ENCODE measurements at regions not wholly inside any gene's neighbourhood (a gene's known extent, or its start where the extent isn't known, plus 50 kb on each side); places are given as distances from the start of the nearest gene placed in this dataset.
A peak's percentile ranks its signal among the peaks of the same experiment; 100 is the strongest.
"Not testable (repeated sequence)": the region's sequence is repeated elsewhere in the genome, so short reads cannot be mapped to it uniquely, and the experiment has no call there.

DNA sequence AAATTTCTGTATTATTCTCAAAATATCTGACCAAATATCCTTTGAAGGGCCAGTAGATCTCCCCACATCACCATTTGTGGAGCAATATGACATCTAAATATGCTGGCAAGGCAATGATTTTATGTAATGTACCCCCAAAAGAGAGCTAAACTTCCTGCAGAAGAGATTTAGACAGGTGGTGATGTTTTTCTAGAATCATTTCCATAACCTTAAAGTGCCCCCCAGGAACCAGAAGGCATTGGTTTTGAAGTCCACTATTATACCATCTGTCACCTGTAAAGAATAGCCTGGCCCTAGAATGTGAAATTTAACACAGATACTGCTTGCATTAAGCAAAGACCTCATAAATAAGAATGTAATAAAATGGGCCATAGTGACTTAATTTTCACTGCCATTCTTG, 77.9 kb upstream of the ABLIM1 start:
- no peak for DNase-seq

DNA sequence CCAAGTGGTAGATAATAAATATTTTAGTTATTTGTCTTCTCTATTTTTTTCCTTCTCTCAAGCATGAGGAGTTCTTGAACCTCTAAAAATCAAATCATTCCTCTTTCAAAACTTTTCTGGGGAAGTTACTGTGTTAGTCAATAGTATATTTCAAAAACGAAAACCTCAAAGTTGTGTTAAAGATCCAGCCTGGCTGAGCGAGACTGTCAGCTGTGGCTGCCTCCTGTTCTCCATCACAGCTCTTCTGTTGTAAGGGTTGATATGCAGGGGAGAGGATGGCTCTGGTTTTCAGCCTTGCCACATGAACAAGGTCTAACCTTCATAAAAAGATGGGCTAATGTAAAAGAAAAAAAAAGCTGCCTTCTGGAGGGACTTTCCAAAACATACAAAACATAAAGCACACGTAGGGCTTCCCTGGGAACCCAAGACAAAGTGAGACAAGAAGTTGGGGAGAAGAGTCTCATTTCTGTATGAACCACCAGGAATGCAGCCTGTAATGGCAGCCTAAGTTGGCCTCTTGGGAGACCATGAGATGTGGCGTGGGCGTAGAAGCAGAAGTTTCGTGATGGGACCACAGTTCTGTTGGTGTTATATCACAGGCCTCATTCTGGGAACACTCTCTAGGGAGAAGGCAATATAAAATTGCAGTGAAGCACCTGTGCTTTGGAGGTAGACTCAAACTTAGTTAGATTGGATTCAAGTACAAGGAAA, 77.9 kb upstream of the FHIP2A start:
- no peak for DNase-seq

DNA sequence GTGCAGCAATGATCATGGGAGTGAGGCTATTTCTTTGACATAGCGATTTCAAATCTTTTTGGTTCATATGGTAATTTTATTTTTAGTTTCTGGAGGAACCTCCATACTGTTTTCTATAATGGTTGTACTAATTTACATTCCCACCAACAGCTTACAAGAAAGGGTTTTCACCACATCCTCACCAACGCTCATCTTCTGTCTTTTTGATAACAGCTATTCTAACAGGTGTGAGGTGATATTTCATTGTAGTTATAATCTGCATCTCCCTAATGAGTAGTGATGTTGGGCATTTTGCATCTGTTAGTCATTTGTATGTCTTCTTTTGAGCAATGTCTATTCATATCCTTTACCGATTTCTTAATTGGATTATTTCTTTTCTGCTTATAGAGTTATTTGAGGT, 75.0 kb upstream of the FHIP2A start:
- no peak for DNase-seq

DNA sequence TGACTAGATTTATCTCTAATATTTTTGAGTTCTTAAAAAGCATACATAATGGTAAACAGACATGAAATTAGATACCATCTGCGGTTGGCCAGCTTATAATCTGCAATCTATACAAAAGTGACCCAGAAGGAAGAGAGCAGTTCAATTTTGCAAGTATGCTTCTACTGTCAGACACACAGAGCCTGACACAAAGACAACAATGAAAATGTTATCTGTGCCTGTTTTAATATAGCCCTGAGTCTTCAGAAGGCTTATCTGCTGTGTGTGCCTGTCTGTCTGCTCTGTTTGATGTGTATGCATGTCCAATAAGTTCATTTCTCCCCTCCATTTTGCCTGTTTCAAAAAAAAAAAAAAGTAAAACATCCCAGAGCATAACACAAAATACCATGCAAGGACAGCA, 73.3 kb upstream of the FHIP2A start:
- no peak for DNase-seq

DNA sequence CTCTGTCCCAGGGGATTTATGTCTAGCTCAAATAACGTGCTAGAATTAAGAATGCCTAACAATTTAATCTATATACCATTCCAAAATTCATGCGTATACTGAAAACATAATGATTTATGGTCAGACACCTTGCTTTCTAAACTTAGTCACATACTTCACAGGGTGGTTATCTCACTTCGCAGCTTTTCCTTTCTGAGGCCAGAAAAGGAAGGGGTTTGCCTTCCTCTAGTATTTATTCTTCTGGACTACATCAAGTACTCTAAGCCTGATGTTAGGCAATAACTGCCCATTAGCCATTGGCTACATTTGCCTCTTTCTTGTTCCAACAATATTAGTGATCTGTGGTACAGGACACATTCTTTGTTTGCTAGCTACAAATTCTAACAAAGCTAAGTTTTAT, 72.6 kb upstream of the FHIP2A start:
- DNase-seq = no peak

DNA sequence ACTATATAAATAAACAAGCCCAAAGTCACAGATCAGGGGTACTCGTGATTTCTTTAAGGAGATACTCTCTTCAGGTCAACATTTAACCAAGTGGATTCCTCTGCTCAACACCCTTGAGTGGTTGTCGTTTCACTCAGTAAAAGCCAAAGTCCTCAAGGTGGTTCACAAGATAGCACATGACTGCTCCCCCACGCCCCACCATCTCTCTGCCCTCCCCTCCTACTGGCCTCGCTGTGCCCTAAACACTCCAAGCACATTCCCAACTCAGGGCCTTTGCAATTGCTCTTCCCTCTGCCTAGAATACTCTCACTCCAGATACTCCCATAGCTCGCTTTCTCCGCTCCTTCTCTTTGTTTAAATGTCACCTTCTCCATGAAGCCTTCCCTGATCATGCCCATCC, 72.1 kb upstream of the FHIP2A start:
- DNase-seq = no peak

DNA sequence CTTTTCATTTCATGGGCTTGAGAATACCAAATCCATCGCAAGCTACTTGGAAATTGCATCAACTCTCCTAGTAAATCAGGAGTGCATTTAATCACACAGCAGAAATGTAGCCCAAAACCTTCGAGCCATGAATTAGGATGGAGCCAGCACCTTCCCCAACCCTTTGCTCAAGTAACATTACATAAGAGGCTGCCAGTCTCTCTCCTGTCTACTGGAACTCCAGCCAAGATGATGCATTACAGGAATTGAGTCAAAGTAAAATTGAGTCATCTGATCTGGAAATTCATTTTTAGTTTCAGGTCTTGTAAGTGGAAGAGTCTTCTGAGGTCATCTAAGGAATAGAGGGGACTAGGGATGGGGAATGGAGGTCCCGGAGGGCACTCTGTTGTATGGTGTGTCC, 69.7 kb upstream of the FHIP2A start:
- DNase-seq = peak; percentile 61

DNA sequence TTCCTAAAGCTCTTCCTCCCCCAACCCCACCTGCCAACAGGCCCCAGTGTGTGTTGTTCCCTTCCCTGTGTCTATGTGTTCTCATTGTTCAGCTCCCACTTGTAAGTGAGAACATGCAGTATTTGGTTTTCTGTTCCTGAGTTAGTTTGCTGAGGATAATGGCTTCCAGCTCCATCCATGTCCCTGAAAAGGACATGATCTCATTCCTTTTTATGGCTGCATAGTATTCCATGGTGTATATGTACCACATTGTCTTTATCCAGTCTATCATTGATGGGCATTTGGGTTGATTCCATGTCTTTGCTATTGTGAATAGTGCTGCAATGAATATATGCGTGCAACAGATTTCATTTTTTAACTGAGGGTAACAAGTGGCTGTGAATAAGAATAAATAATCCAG, 69.0 kb upstream of the FHIP2A start:
- not testable (repeated sequence) for DNase-seq

DNA sequence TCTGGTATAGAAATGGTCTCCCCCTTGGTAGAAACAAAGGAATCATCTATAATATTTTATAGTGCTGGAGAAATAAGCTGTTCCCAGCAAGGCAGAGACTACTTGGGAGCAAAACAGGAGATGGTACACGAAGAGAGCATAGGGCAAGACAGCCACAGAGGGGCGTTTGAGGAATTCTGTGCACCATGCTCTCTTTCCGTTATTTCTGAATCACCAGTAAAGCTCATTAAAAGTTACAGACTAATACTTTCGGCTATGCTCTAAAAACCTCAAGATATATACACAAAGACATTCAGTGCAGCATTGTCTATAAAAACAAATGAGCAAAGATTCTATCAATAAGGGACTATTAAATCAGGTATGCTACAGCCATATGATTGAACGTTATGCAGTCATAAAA, 68.5 kb upstream of the FHIP2A start:
- peak; percentile 78 for DNase-seq

DNA sequence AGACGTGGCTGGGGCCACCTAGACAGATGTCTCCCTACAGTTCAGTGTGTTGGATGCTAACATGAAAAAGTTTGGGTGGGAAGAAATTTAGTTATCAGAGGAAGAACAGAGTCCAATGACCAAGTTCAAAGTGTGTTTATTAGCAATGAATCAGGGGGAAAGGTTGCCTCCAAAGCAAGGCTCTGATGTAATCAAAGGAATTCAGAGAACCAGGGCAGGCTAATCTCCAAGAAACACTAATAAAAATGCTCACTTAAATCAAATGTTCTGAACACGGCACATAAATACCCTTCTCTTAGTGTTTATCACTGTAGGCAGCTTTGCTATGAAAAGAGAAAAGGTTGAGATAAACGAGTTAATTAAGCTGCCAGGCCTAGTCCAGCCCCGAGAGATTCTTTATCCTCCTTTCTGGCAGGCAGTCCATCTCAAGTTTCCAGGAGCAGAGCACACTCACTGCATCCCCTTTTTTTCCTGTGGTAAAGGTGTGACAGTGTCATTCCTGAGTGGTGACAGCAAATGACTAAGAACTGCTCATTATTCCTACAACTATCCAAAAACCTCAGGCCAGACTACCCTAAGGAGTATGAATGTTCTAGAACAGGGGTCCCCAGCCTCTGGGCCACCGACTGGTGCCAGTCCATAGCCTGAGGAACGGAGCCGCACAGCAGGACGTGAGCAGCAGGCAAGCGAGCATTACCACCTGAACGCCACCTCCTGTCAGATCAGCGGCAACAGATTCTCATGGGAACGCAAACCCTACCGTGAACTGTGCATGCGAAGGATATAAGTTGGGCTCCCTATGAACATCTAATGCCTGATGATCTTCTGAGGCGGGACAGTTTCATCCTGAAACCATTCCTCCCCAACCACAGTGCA, 66.9 kb upstream of the FHIP2A start:
- DNase-seq = peak; percentile 61

DNA sequence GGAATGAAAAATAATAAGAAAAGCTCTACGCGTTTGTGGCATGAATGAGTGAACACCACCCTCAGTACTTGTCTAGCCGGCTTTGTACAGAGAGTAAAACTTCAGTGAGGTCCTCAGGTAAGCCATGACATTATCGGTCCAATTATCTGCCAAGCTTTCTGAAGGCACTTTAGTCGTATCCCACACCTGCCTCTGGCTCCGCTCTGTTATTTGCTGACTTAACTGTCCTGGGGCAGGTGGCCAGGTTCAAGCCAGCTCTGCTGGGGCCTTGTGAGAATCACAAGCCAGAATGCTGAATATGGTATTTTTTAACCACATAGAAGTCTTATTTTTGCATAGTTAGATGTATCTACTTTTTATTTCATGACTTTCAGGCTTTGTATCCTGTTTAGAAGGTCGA, 66.0 kb upstream of the FHIP2A start:
- DNase-seq = no peak

DNA sequence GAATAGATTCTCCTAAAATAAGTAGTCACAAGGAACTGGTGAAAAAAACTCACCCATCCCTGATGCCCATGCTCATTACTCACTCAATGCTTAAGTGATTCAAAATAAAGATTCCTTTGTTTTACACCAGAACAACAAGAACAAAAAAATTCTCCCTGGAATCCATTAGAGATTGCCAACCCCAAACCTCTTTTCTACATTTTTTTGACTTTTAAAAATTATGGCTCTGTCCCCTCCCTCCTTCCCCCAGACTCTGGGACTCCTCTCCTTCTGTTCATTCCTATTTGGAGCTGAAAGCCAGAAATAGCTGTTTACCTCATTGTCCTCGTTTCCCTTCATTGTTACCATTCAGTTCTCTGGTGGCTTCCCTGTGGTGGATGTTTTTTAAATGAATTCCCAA, 63.2 kb upstream of the FHIP2A start:
- no peak for DNase-seq

DNA sequence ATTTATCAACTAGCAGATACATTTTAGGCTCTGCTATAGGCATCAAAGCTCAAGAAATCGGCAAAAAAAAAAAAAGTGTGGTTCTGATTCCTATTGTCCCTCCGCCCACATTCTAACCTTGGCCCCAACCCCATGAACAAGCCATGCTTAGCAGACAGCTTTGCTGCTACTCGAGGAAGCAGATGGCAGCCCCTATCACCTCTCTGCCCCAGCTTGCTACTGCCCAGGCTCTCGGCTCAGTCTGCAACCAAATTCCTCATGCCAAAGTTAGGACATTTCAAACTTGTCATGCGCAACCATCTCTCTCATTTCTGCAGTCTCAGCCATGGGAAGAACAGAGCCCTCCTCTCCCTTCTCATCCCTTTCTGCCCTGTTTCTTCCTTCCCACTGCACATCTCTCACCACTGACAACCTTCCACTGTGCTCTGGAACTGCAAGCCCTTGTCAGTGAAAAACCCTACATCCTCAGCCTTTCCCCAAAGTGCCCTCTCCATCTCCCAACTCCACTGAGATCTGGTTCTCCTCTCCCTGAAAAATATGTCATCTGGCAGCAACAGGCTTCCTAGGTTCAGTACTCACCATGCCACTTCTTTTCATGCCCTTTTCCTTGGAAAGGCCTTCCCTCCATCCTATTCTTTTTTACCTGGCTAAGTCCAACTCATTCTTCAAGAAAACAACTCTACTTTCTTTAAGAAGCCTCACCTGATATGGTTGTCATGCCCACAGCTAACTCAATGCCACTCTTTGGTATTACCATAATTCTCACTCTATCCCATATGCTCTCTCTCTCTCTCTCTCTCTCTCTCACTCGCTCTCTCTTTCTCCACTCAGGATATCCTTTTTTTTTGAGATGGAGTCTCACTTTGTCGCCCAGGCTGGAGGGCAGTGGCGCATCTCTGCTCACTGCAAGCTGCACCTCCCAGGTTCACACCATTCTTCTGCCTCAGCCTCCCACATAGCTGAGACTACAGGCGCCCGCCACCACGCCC, 60.1 kb upstream of the FHIP2A start:
- DNase-seq = no peak

DNA sequence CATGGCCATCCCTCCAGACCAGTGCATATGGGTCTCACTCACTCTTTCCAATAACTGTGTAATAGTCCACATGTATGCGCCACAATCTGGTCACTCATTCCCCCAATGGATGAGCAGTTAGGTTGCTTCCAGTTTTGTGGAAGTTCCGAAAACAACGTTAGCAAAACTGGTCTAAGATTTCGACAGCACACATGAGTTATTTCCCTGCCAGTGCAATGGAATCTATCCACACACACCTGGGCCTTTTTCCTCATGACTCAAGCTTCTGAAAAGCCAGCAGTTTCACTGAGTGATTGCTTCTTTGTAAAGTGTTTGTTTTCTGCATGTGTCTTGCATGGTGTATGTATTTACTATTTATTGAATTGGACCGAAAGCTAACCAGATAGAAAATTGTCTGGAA, 58.8 kb upstream of the FHIP2A start:
- no peak for DNase-seq

DNA sequence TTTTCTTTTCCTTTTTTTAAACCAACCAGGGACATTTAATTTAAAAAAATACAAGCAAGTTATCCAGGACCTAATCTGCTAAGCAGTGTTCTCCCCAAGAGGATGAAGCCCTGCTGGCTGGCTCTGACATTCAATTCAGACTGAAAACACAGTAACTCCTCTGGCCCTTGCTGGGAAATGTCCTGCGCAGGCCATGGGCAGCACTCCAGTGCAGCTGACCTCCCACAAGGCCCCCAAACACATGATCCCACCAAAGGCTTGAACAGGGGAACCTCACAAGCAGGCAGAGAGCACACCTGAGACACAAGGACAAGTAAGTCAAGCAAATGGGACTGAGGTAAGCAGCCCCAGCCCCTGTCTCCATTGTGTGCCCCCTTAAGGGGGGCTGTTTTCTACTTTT, 56.9 kb upstream of the FHIP2A start:
- no peak for DNase-seq

DNA sequence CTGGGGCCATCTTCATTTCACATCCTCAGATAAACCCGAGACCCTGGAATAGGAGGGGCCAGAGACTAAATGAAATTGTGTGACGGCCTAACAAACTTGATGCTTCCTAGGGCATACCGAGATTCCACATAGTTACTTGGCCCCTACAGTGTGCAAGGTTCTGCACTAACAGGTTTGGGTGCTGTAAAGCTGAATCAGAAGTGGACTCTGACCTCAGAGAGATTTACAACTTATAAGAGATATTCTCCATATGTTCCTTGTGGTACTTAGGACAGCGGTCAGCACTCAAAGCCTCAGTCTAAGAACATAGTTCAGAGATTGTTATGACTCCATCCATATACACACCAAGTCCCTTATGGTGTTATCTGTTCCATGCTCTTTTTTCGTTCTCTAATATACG, 55.1 kb upstream of the FHIP2A start:
- no peak for DNase-seq

DNA sequence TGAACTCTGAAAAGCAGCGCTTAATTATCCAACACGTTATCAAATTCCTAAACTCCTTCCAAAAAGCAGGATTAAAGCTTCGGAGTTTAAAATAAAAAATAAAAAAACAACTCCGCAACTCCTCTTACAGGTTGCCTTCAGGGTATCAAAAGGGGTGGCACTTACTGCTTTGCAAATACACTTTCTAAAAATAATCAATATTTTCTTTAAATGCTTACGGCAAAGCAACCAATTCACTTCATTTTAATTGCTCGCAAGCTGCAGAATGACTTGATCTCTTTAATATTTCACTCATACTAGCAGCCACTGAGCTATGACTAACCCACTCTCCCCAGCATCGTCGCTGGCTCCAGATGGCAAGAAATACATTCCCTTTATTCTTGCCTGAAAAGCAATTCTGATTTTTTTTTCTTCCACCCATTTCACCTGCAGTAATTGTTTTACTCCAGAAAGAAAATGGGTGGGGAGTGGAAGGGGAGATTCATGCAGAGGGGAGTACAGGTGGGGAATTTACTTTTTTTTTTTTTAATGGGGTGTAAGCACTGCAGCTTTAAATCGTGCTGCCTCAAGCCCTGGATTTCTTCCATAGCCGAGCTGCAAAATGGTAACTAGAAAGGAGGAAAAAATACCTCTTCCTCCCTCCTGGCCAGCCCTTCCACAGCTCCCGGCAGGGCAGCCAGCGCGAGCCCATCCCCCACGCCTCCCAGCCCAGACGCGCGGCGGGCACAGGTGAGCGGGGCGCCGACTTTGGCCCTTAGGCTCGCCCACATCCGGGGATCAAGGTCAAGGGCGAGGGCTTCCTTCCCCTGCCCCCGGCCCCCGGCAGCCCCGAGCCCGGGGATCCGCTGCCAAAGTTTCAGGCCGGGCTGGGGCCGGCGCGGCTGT, 54.2 kb upstream of the FHIP2A start:
- DNase-seq = peak; percentile 57

DNA sequence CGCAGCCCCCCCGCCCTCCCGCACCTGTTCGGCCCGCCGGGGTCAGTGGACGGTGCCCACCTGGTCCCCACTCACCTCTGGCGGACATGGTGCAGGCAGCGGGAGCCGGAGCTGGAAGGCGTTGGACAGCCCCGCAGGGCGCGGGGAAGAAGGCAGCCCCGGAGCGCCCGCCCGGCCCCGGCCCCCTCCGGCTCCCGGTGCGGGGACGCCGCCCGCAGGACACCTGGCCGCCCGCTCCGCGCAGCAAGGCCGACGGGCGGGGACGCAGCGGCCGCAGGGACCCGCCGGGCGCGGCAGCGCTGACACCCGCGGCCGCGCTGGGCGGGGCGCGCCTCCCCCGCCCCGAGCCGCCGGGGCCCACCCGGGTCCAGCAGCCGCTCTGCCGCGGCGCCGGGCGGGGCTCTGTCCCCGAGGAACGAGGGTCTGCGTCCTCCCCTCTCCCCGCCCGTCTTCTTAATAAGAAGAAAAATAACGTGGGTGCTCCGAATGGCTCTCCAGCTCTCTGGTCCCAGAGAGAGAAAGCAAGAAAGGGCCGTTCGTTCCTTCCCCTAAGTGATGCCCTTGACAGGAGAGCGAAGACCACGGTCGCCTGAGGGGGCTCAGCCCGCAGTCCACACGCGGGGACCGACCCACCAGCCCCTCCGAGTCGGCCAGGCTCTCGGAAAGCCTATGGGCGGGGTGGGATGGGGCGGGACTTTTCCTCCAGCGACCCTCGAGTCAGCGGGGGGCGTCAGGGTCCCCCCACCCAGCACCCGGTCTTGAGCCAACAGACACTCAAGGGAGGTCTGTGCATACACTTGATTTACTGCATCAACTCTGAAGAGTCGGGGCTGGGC, 53.4 kb upstream of the FHIP2A start:
- DNase-seq = no peak

DNA sequence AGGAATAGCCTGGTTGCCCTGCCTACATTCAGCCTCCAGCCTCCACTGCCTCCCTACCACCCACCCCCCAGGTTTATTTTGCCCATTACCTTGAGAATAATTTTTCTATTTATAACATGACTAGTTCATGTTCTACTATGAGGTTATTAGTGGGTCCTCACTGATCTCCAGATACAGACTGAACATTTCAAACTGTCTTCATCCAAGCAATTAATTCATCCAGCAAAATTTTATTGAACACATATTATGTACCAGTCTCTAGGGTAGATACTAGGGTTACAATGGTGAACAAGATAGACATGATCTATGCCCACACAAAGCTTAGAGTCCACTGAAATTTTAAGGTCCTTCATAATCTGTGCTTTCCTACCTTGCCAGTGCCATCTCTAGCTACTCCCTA, 51.6 kb upstream of the FHIP2A start:
- no peak for DNase-seq

DNA sequence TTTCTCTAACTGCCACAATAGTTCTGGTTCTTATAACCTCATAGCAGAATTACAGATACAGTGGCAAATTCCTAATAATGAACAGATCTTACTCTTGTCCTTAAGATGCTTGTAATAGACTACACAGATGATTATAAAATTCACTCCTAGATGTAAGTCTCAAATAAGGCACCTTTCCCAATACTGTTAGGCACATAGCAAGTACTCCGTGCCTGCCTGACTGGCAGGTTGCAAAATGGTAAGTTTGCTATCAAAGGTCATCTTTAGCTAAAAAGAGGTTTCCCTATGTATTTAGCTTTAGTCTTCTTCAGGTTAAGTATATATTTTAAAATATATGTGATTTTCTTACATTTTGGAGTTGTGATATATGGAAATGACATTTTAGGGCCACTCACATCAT, 50.4 kb upstream of the FHIP2A start:
- DNase-seq = no peak

DNA sequence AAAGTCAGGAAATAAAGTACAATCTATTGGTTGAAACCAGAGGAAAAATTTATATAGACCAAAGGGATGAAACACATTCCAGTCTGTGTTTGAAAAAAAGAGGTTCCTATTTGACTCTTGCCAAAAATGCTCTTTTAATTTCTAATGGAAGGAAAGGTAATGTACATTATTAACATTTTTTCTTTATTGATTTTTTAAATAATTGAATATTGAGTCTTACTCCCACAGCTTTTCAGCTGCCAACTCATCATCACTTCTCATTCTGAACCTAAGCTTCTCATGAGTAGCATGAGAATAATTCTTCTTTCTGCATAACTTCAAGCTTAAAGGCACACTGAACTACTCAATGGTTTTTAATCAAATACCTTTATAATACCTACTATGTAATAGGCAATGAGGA, 49.8 kb upstream of the FHIP2A start:
- DNase-seq = no peak
